ENCODE measurements at regions not wholly inside any gene's neighbourhood (a gene's known extent, or its start where the extent isn't known, plus 50 kb on each side); places are given as distances from the start of the nearest gene placed in this dataset.

- no peak for DNase-seq
Measured at GRCh38 chr1:58893257-58893869, 109.5 kb upstream of the JUN start.

GRCh38 chr1:58895082-58895481 is 111.2 kb upstream of the JUN start:
- DNase-seq, result no peak

GRCh38 chr1:58895559-58896145 is 111.8 kb upstream of the JUN start:
- DNase-seq, result no peak

GRCh38 chr1:58896246-58897183 is 112.7 kb upstream of the JUN start:
- peak; percentile 26 to 76 for DNase-seq

GRCh38 chr1:58898739-58899586 is 115.1 kb upstream of the JUN start:
- DNase-seq, result no peak

GRCh38 chr1:58899587-58900271 is 115.9 kb upstream of the JUN start:
- DNase-seq, result no peak

DNA sequence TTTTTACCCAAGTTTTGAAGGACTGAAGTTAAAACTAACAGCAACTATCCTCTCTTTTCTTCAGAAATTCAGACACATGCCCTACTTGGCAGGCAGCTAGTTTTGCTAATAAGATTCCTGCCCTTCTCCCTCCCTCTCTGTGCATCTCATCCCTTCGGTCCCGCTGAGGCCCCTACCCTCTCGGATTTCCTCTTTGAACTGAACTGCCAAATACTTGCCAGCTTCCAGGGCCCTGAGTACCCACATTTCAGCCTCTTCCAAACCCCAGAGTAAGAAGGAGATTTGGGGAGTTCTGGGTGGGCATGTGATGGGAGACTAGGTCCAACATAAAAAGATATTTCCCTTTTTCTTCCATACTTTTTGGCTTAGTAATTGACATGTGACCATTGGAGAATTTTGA is 116.5 kb upstream of the JUN start:
- DNase-seq, result no peak

DNA sequence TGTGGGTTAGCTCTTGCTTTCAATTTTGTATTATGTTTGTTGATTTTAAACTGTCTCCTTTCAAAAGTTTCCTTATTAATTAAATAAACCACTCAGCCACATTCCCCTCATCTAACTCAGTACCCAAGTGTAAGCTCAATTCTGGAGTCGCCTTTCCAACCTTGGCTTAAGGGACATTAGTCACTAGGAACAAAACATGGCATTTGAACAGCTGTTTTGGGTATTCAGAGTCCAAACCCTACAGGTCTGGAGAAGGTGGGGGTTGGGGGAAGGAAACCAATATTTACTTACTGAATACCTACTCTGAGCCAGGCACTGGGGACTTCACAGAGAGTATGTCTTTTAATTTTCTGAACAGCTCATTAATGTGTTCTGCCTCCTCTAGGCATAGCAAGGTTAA is 117.2 kb upstream of the JUN start:
- DNase-seq, result no peak

DNA sequence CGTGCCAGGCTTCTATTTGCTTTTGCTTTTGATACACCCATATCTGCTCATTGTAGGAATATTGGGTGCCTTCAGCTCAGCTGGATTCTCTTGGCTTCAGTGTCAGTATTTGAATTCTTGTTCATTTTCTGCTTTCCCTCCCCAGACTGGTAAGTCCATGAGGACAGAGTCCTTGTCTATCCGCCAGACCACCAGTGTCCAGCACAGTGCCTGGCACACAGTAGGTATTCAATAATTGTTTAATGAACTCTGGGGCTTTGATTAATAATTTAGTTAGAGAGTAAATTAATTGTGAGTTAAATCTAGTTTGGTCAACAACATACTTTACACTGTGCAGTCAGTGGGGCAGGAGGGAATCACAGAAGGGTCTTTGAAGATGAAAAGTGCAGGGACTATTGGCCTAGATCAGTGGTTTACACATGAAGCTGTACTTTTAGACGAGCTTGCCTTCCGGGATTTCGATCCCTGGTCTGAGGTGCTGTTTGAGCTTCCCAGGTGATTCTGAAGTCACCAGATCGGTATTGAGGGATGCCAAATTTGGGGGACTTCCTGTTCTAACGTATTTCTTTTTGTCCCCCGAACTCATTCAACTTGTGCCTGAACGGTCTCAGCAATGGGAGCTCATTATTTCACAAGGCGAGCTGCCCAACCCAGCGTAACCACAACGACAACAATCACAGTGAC is 119.1 kb upstream of the JUN start:
- no peak for DNase-seq

DNA sequence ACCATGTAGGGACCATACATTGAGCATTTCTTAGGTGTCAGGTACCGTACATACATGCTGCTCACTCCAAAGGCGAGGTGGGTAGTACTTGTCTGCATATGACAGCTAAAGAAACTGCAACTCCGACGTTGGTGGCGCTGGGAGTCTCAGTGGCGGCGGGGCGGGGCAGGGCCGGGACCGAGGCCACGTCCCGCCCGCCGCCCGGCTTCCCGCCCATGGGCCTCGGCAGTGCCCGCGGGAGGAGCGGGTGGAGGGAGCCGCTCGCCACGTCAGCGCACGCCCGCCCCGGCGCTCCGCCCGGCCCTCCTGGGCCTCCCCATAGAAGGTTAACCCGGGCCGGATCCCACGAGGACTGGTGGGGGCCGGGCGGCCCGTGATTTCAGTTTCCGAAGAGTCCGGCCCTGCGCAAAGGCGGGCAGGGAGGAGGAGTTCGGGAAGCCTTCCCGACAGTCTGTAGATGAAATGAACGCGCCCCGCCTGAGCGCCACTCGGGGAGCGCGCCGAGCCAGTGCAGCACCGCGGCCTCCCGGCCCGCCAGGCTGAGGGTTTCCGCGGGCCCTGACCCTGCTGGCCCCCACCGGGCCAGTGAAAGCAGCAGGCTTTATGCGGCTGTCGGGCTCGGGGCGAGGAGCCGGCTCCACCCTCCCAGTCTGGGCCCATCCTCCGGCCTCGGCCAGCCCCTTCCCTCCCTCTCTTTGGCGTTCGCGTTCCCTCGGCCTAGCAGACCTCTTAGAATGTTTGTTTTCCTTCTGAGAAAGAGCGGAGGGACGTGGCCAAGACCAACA is 119.9 kb upstream of the JUN start:
- peak; percentile 26 to 84 for DNase-seq

DNA sequence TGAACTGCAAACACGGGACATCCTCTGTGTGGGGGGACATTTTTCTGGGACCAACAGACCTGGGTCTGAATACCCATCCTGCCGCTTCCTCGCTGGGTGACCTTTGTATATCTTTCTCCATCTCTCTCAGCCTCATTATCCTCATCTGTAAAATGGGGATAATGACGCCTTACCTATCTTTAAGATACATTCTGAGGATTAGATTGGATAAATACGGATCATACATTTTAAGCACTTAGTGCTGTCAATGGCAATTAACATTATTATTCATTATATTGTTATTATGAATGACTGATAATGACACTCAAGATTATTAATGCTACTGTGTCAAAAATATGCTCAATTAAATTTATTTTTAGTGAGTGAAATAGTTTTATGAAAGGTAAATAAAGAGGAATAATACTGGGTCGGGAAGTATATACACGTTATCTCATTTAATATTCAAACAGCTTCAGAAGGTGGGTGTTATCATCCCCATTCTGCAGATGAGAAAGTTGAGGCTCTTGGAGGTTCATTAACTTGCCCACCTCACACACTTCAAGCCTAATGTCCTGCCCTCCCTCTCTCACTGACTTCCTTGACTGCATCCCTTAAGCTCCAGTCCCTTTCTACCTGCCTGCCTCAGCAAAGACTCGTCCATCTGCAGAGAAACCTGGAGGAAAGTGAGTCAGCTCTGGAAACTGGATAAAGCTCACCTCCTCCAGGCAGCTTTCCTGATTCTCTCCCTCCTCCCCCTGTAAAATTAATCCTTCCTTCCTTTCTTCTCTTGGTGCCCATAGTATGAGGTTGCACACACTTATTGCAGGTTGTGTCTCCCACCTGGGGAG is 120.7 kb upstream of the JUN start:
- DNase-seq, result no peak

GRCh38 chr1:58905126-58905490 is 121.3 kb upstream of the JUN start:
- DNase-seq, result no peak

DNA sequence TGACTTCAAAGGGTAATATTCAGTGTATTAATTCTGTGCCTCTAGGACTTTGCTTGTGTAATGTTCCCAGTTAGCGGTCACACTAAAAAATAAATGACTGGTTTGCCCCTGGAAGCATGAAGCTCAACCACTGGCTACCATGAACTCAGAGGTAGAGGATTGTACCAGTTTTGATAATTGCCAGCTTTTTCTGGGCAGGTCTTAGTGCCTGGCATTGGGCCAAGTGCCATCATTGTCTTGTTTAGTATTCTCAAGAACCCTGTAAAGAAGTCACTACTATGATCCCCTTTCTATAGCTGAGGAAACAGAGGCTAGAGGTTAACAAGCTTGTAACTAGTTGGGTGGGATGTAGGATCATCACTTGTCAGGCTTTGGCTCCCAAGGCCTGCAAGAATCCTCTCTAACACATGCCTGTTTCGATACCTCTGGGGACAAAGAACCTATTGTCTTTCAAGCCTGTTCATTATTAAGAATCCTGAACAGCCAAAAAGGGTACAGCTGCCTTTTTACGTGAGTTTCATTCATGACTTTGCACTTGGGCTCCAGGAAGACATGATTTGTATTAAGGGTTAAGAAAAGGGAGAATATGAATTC is 121.9 kb upstream of the JUN start:
- DNase-seq, result peak; percentile 68 to 69

GRCh38 chr1:58907398-58907797 is 123.6 kb upstream of the JUN start:
- no peak for DNase-seq

GRCh38 chr1:58908561-58909560 is 125.0 kb upstream of the JUN start:
- no peak for DNase-seq

- no peak for DNase-seq
Measured at GRCh38 chr1:58909914-58910681, 126.3 kb upstream of the JUN start.

DNA sequence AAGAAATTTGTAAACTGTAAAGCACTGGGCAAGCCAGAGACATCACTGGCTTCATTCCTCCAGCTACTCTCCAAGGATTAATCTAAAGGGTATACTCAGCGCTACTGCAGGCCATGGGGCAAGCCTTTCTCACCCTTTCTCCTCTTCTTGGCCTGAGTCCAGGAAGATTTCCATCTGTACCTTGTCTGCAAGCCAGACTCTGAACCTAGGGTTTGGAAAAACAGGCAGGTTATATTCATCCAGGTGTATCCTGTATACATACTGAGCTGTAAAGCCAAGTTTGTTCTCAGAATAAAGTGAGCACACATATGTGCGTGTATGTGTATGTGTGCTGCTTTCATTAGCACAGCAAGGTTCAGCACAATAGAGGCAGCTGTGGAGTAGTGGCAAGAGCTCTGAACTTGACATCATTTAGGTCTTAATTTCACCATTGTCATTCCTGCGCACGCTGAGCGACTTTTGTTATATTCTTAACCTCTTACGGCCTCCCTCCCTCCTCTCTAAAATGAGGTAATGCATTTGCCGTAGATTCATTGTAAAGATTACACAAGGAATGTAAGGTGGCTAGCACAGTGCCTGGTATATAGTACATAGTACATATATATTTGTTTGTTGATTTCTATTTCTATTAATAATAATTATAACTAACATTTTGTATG is 128.1 kb upstream of the JUN start:
- no peak for DNase-seq

Data from NCI-H526 (cell line).